HG03064 (cell line): ENCODE measurements at regions not wholly inside any gene's neighbourhood (a gene's known extent, or its start where the extent isn't known, plus 50 kb on each side); places are given as distances from the start of the nearest gene placed in this dataset.

Experiments
- ATAC-seq: cut with Tn5 transposase; IDR thresholded peaks from one replicate; pipeline ENCODE4 v1.9.1; 2021; ENCODE audit warnings: low read depth; ENCODE audit not compliant: unreplicated experiment

DNA sequence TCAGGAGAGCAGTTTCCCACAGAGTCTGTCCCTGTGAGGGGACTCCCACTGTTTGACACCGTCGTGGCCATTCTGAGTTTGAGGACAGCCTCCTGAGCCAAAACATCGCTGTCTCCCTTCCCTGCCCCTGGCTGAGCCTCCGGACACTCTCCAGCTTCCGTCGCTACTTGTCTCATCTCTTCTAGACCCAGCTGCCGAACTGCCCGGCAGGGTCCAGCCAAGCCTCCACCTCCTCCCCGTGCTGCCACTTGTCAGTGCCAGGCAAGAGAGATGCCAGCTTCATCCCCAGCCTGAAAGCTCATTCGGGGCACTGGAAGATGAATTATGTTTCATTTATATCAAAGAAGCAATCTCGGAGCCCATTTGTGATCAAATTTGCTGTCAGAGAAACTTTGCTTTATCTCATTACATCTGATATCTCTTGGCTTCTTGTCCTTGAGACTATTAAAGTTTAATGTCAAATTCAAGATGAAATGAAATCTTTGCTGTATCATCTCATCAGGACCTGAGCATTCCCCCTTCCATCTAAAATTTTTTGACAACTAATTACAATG, 283.9 kb downstream of the BUD13 start:
- ATAC-seq, result no peak

DNA sequence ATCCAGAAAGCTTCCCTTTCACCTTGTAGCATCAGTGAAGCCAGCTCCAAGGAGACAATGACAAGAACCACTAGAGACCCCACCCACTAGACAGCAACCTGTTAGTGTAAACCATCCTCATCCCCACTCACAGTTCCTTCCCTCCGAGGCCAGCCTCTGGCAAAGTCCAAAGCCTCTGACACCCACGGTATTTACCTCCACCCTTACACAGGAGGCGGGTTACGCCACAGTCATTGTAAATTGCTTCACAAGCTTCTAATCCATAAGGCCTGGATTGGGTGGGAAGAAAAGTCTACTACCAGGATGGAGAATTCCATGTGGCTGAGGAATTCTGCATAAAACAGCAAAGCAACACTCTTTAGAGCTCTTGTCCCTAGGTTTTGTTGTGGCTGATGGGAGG, 287.4 kb downstream of the BUD13 start:
- ATAC-seq, result no peak

DNA sequence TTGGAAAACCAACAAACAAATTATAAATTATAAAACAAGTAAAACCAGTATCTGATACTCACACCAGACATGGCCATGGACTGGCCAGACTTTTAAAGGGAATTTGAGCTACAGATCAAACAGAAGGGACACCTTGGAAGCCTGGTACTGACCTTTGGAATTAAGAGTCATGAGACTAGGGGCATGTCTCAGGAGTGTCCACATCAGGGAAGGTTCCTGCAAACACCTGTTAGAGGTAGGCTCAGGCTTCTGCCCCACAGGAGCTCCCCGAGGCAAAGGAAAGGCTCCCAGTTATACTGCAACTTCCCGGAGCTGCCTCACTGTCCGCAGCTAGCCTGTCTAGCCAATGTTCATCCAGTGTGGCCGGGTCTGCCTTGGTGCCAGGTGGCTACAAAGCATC, 290.1 kb downstream of the BUD13 start:
- ATAC-seq, result no peak

DNA sequence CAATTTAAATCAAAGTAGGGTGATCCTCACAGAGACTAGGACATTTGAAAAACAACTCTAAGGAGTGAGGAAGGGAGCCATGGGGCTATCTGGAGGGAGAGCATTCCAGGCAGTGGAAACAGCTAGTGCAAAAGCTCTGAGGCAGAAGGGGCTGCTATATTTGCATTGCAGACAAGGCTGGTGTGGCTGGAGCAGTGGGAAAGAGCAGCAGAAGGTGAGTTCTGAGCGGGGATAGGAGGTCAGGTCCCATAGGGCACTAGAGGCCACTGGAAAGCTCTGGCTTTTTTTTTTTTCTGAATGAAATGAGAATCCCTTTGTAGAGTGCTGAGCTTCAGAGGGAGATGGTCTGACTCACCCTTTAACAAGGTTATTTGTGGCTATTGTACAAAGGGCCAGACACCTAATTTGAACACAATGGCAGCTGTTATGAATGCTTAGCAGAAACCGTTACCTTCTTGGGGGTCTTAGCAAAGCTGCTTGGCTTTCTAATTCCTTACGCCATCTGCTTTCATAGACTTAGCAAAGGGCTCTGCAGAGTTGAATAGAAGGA, 291.6 kb downstream of the BUD13 start:
- no peak for ATAC-seq

DNA sequence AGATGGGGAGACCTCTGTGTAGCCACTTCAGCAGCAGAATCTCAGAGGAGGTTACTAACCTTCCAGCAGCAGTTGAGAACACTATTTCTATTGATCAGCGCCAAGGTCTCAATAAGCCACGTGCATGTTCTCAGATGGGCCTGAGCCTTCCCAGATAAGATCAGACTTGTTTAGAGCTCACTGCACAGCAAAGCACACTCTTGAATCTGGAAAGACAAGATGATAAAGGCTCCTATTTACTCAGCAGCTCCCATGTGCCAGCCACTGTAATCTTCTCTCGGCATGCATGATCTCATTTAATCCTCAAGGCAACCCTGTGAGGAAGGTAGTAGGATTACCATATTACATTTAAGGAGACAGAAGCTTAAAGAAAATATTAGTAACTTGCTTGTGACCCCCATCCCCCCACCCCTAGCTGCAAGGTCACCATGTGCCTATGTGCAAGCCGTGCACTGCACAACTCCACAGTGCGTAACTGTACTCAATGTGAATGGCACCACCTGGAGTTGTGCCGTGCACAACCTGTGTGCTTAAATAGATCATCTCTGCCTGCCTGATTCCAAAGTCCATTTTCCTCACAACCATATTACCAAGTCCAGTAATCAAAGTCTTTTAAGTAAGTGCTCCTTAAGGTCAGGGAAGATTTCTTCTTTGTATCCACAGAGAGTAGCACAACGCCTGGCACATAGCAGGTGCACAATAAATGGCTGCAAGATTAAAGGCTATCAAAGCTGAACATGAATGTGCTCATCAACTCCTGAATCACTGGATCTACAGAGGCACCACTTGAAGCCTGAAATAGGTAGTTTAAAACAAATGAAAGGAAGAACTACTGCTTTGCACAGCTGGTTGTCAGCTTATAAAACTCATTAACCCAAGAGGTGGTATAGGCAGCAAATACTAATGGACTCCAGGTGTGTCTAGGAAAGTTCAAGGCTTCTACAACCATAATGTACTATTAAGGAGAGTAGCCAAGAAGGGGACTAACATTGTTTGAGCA, 293.8 kb downstream of the BUD13 start:
- ATAC-seq, result no peak

- no peak for ATAC-seq
Measured at GRCh38 chr11:116478205-116478604, 294.6 kb downstream of the BUD13 start.

DNA sequence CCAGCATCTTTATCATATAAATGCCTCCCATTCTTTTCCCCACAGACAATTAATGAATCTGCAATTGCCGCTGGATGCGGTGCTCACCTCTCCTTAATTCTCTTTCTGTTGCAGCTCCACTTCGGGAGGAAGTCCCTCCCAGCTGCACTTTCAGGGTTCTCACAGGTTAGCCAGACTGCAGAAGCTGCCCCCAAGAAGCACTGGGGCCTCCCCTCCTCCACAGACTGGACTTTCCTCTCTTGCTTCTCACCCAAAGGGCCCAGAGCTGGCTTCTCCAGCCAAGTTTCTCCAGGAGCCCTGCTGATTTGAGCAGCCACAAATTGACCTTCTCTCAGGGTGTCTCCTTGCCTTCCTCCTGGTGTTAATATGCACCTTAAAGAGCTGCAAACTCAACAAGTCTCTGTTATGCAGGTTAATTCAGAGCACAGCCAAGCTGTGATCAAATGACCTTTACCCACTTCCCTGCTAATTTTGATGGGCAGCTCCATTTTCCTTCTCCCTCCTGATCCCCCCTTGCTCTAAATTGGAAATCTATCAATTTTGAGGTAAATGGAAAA, 298.9 kb downstream of the BUD13 start:
- no peak for ATAC-seq

DNA sequence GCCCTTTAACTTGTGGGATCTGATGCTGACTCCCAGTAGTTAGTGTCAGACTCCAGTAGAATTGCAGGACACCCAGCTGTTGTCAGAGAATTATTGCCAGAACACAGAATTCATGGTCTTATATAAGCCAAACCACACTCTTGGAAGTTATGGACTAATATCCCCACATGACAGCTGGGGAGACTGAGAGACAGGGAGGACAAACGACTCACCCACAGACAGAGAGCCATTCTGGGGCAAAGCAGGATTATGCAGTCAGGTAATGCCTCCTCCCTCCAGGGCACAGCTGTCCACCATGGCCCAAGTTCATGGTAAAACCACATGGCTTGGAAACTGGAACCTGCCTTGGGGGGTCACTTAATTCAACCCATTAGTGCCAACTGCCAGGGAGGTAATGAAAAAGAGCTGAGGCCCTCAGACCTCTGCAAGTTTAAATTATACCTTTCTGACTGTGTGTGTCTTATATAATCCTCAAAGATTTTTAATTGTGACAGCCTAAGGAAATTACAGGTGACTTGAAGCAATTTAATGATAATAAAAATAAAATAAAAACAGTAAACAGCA, 299.5 kb downstream of the BUD13 start:
- no peak for ATAC-seq

DNA sequence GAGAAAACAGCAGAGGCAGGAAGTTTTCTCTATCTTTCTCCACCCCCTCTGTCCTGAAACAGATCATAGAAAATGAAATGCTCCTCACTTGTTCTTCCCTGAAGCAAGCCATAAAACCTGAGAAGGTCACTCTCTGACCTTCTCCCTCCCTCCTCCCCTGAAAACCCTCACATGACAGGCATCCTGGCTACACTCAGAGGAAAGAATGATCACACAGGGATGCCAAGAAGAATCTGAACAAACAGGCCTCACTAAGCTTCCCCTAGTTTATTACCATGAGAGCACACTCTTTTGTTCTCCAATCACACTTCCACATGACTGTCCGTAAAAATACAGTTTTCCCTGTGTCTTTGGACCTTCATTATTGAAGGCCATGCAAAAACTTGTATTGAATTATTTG, 300.1 kb downstream of the BUD13 start:
- ATAC-seq, result no peak

GRCh38 chr11:116471608-116472256, 301.1 kb downstream of the BUD13 start:
- no peak for ATAC-seq

DNA sequence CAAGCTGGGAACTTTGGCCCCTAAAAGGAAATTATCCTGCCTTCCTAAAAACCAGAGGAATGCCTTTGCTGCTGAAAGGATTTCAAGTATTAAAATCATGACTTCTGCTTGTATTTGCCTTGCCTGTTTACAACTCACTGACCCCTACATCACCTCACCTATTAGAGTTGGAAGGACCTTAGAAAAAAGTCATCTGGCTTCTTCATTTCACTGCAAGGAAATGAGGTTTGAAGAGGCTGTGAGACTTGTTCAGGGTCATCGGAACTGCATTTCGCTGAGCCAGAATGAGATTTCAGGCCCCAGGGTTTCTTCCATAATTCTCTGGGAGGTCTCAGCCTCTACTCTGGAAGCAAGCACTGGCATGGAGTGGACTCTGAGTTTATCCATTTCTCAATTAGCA, 304.1 kb downstream of the BUD13 start:
- ATAC-seq, result no peak

- ATAC-seq, result no peak
Measured at GRCh38 chr11:116467823-116468222, 305.0 kb downstream of the BUD13 start.

- no peak for ATAC-seq
Measured at GRCh38 chr11:116466801-116467200, 306.0 kb downstream of the BUD13 start.

GRCh38 chr11:116466191-116466590, 306.6 kb downstream of the BUD13 start:
- no peak for ATAC-seq

DNA sequence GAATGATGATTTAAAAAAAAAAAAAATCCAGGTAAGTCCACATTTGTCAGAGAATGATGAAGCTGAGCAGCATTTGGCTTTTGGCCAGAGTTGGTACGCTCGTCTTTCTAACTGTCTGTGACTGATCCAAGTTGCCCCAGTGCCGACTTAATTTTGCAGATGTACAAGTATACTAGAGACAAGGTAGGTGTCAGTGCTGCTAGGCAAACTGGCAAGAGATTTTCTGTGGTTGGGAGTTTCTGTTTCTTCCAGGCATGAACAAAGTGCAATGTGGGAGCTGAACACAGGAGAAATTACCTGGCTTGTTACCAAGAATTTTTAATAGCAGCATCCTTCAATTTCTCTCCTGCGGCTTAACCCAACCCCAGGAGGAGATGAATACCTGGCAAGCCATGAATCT, 307.7 kb downstream of the BUD13 start:
- ATAC-seq, result no peak

DNA sequence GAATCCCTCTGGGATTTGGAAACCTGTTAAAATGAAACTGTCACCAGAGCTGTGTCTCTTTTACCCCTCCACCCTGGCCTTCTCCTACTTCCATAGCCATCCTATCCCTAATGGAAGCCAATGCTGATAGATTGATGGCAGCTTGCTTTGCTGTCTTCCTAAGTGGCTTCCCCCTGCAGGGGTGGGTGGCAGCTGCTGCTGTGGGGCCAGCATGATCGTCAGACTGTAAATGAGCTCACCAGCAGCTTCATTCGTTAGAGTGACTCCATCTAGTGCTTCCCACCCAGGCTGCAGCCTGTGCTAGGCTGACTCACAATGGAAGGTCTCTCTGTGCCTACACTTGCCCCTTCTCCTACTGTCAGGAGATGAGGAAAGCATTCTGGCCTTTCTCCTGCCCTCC, 311.0 kb downstream of the BUD13 start:
- no peak for ATAC-seq

- no peak for ATAC-seq
Measured at GRCh38 chr11:116460156-116460920, 312.4 kb downstream of the BUD13 start.

DNA sequence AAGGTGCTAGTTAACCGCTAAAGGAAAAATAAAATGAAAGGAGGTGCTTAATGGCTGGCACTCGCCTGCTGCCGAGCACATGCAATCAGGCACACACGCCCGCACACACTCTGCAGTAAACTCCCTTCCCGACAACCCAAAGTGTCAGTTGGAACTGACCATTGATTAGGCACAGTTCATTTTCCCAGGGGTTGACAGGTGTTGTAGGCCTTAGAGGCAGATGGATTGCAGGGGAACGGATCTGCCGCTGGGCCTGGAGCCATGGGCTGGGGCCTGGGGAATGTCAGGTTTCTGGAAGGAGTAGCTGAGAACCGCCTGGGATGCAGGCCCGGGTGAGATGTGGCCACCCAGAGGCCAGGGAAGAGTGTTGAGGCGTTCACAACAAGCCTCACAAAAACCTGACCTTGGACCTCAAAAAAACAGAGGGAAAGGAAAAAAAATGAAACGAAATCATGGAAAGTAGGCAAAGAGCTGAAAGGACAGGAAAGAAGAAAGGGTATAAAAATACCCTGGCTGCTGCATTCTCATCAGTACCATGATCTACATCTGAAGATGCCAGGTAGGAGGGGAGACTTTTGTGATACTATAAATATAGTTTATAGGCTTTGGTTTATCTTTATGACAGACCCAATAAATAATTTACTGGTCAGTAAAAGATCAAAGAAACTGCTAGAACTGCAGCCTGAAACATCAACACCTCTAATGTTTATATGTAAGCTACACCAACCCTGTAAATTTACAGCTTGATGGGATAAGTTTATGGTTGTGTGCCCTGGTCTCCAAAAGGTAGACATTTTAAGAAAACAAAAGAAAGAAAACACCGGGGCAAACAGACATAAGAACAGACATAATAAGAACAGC, 313.4 kb downstream of the BUD13 start:
- no peak for ATAC-seq

GRCh38 chr11:116458546-116458945, 314.2 kb downstream of the BUD13 start:
- no peak for ATAC-seq
